A673 (cell line): ENCODE measurements at regions not wholly inside any gene's neighbourhood (a gene's known extent, or its start where the extent isn't known, plus 50 kb on each side); places are given as distances from the start of the nearest gene placed in this dataset.

ENCODE experiments used
- BruUV-seq: library from RNA; stranded (reverse); fragments of 400-500 nt; replicated peaks from 2 replicates; lab custom pipeline; 2021; lab: Mats Ljungman, UMichigan
- CTCF ChIA-PET: fragments of 300-600 bp; sonication (Branson Sonifier 250); formaldehyde crosslinking; loops from one replicate; lab custom pipeline; 2022; ENCODE audit warnings: antibody characterized with exemption; lab: Charles Lee
- POLR2A ChIA-PET: fragments of 300-600 bp; sonication (Branson Sonifier 250); formaldehyde crosslinking; loops from one replicate; lab custom pipeline; 2022; ENCODE audit warnings: antibody characterized with exemption; ENCODE audit not compliant: low non-redundant PET; lab: Charles Lee
- DNase-seq: peaks from one replicate; pipeline ENCODE4 v3.0.0-alpha.2; 2015; ENCODE audit warnings: low spot score
- H3K27ac ChIP-seq: fragments of 200-600 bp; sonication (generic); 2 replicates; pipeline ENCODE4 v1.5.1; 2016; ENCODE audit warnings: mixed run types, low read depth, mild to moderate bottlenecking, mixed read lengths, antibody characterized with exemption, low read length; ENCODE audit not compliant: poor library complexity, severe bottlenecking
- H3K27me3 ChIP-seq: fragments of 200-600 bp; sonication (generic); replicated peaks from 2 replicates; pipeline ENCODE4 v1.6.1; 2017; ENCODE audit warnings: mixed run types, low read depth, mild to moderate bottlenecking, mixed read lengths, antibody characterized with exemption, low read length; ENCODE audit not compliant: insufficient read depth, poor library complexity
- H3K36me3 ChIP-seq: fragments of 200-600 bp; sonication (generic); 2 replicates; pipeline ENCODE4 v1.6.1; 2016; ENCODE audit warnings: mixed run types, mild to moderate bottlenecking, mixed read lengths, antibody characterized with exemption, low read length; ENCODE audit not compliant: insufficient read depth, poor library complexity, severe bottlenecking
- H3K4me1 ChIP-seq: fragments of 200-600 bp; sonication (generic); 2 replicates; pipeline ENCODE4 v1.6.1; 2017; ENCODE audit warnings: mixed run types, mild to moderate bottlenecking, mixed read lengths, antibody characterized with exemption, low read length; ENCODE audit not compliant: insufficient read depth, poor library complexity, severe bottlenecking
- H3K4me3 ChIP-seq: fragments of 200-600 bp; sonication (generic); 2 replicates; pipeline ENCODE4 v1.5.1; 2016; ENCODE audit warnings: low read depth, mixed run types, mild to moderate bottlenecking, mixed read lengths, low read length; ENCODE audit not compliant: poor library complexity, severe bottlenecking
- H3K9me3 ChIP-seq: fragments of 200-600 bp; sonication (generic); 2 replicates; pipeline ENCODE4 v1.6.1; 2016; ENCODE audit warnings: mixed run types, low read depth, mild to moderate bottlenecking, mixed read lengths, antibody characterized with exemption, low read length; ENCODE audit not compliant: poor library complexity, severe bottlenecking
- CTCF ChIP-seq: fragments of 300-800, 200-600 bp; sonication (generic); conservative IDR thresholded peaks from 2 replicates; pipeline ENCODE4 v1.5.1; 2017; ENCODE audit warnings: low read depth, mild to moderate bottlenecking, antibody characterized with exemption, low read length, moderate library complexity, mixed read lengths
- EZH2 ChIP-seq: fragments of 200-600 bp; sonication (generic); IDR thresholded peaks from 2 replicates; pipeline ENCODE4 v1.6.1; 2017; ENCODE audit warnings: borderline replicate concordance, low read depth, mild to moderate bottlenecking, mixed read lengths, antibody characterized with exemption, low read length; ENCODE audit not compliant: poor library complexity, severe bottlenecking
- intact Hi-C: fragments of 100-400 bp; cut with micrococcal nuclease; formaldehyde crosslinking; loops from one replicate; pipeline ENCODE4 v1.10.0; 2022; ENCODE audit not compliant: unreplicated experiment

- intact Hi-C loops, result loop anchor here (1.0 to 5.0 kb wide), 2 partner anchors 75 to 223 kb away; no protein-coding TSS in a partner anchor
- no peak for DNase-seq
- H3K9me3 ChIP-seq, result no peaks in the 10 kb centered on the region
- no peaks in the 10 kb centered on the region for H3K4me1 ChIP-seq
- no TSS peak for BruUV-seq
- H3K4me3 ChIP-seq, result no peak overlapping the region
- CTCF ChIA-PET, result no interaction called here
- no peak for TF ChIP-seq EZH2
- TF ChIP-seq CTCF, result no peak
- POLR2A ChIA-PET, result no interaction called here
- no peaks in the 10 kb centered on the region for H3K27me3 ChIP-seq
- no peak overlapping the region for H3K27ac ChIP-seq
- H3K36me3 ChIP-seq, result no peaks in the 10 kb centered on the region
Observed at GRCh38 chr5:52692606-52693005, 95.1 kb upstream of the ITGA1 start.

- Histone ChIP-seq H3K36me3 (no peaks in the 10 kb centered on the region), H3K4me3 (no peak overlapping the region), H3K9me3 (no peaks in the 10 kb centered on the region), H3K27ac (no peak overlapping the region), H3K4me1 (no peaks in the 10 kb centered on the region), H3K27me3 (no peaks in the 10 kb centered on the region)
- ChIA-PET POLR2A (no interaction called here), CTCF (interaction anchor here (1.2 kb wide), 1 partner anchor 222 kb away, joined by 3 read pairs; no protein-coding TSS in a partner anchor)
- peak; percentile 32 for DNase-seq
- intact Hi-C loops, result loop anchor here (1.0 to 5.0 kb wide), 2 partner anchors 74 to 222 kb away; no protein-coding TSS in a partner anchor
- no TSS peak for BruUV-seq
- TF ChIP-seq CTCF (peak; percentile 61), EZH2 (no peak)
Observed at GRCh38 chr5:52693280-52693679, 94.4 kb upstream of the ITGA1 start.

GRCh38 chr5:52693836-52694235, 93.9 kb upstream of the ITGA1 start:
- no peak overlapping the region for H3K27ac ChIP-seq
- no peaks in the 10 kb centered on the region for H3K9me3 ChIP-seq
- no peak for TF ChIP-seq CTCF
- TF ChIP-seq EZH2, result no peak
- ChIA-PET POLR2A (no interaction called here), CTCF (interaction anchor here (1.2 kb wide), 1 partner anchor 222 kb away, joined by 3 read pairs; no protein-coding TSS in a partner anchor)
- H3K4me3 ChIP-seq, result no peak overlapping the region
- intact Hi-C loops, result loop anchor here (1.0 to 5.0 kb wide), 2 partner anchors 73 to 221 kb away; no protein-coding TSS in a partner anchor
- no peak for DNase-seq
- no peaks in the 10 kb centered on the region for H3K36me3 ChIP-seq
- H3K4me1 ChIP-seq, result no peaks in the 10 kb centered on the region
- BruUV-seq, result no TSS peak
- H3K27me3 ChIP-seq, result no peaks in the 10 kb centered on the region
